HG02623 (cell line): ENCODE measurements at regions not wholly inside any gene's neighbourhood (a gene's known extent, or its start where the extent isn't known, plus 50 kb on each side); places are given as distances from the start of the nearest gene placed in this dataset.
"Not testable (repeated sequence)": the region's sequence is repeated elsewhere in the genome, so short reads cannot be mapped to it uniquely, and the experiment has no call there.

Experiments used
- ATAC-seq: cut with Tn5 transposase; IDR thresholded peaks from one replicate; pipeline ENCODE4 v1.9.1; 2021; ENCODE audit warnings: moderate library complexity; ENCODE audit not compliant: unreplicated experiment

- ATAC-seq: no peak
These were observed 214.2 kb downstream of the MREG start for GRCh38 chr2:215799194-215799593.

DNA sequence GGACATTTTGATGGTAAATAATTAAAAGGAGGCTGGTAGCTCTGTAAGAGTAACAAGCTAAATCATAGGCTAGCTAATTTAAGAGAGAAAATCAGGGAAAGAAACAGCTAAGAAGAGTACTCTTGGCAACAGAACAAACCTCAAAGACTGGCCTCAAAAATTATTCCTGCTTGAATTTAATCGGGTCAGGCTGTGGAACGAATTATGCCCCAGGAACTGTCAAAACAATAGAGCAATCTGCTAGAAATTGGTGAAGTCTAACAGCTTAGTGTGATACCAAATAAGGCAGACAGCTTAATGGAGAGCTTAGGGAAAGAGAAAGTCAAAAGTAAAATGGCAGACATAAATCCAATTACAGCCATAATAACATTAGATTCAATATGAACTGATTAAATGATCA is 215.7 kb downstream of the MREG start:
- no peak for ATAC-seq

- no peak for ATAC-seq
These were observed 217.1 kb downstream of the MREG start for GRCh38 chr2:215796140-215796855.

- ATAC-seq: no peak
These were observed 218.4 kb downstream of the MREG start for GRCh38 chr2:215794829-215795546.

- peak; percentile 70 for ATAC-seq
These were observed 219.4 kb downstream of the MREG start for GRCh38 chr2:215793747-215794595.

DNA sequence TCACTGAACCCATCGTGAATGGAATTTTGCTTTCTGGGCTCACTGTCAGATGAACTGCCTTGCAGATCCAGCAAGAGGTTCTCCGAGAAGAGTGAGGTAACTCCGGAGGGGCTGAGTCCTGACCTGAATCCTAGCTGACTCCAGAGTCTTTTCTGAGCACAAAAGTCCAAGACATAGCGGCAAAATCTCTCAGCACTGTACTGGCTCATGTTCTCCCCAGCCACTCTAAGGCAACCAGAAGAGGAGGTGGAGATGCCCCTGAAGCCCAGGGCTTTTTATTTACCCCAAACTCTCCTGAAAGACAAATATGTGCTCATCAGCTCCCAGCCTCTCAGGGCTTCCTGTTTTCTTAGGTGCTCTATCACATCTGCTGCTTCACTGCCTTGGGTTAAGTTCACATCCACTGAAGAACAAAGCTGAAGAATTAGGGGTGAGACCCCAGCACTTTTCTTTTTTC is 221.8 kb downstream of the MREG start:
- no peak for ATAC-seq

GRCh38 chr2:215790523-215791421 is 222.6 kb downstream of the MREG start:
- ATAC-seq: no peak

GRCh38 chr2:215787565-215788178 is 225.7 kb downstream of the MREG start:
- ATAC-seq: no peak

DNA sequence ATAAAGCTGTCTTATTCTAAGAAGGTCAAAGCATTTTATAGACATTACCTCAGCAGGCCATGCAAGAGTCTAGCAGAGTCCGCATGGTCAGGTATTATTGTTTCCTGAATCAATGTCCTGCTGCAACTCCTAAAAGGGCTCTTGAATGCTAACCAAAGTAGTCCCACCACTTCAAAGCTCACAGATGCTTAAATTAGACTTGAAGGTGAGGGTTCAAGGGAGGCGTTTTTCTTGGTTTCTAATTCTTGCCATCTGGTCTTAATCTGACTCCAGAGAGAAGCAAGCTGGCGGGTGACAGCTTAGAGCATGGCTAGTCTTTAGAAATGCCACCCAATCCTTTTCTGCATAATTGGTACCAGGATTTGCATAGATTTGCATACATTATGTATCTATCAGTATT is 226.3 kb downstream of the MREG start:
- no peak for ATAC-seq

GRCh38 chr2:215784371-215784783 is 229.0 kb downstream of the MREG start:
- no peak for ATAC-seq

- ATAC-seq: not testable (repeated sequence)
These were observed 229.7 kb downstream of the MREG start for GRCh38 chr2:215783640-215784039.

DNA sequence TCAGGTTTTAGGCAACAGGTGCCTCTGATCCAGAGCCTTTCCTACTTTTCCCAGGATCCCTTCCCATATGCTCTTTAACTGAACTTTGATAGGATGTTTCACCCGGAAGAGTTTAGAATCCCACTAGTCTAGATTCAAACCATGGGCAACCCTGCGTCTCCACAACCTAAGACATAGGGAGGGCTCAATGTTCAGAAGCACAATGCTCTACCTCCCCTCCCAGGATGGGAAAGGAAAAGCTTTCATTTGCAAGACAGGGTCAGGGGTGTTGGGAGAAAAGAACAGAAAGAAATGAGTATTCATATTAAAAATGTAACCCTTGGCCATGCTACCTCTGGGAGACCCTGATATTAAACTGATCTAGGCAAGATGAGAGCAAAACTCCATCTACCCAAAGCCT is 230.4 kb downstream of the MREG start:
- ATAC-seq: no peak

GRCh38 chr2:215782295-215782694 is 231.1 kb downstream of the MREG start:
- ATAC-seq: no peak

GRCh38 chr2:215780907-215781685 is 232.3 kb downstream of the MREG start:
- no peak for ATAC-seq

- ATAC-seq: no peak
These were observed 233.0 kb downstream of the MREG start for GRCh38 chr2:215780313-215780712.

GRCh38 chr2:215779912-215780311 is 233.4 kb downstream of the MREG start:
- no peak for ATAC-seq

GRCh38 chr2:215777465-215778044 is 235.8 kb downstream of the MREG start:
- no peak for ATAC-seq

GRCh38 chr2:215775106-215775505 is 238.2 kb downstream of the MREG start:
- ATAC-seq: no peak

DNA sequence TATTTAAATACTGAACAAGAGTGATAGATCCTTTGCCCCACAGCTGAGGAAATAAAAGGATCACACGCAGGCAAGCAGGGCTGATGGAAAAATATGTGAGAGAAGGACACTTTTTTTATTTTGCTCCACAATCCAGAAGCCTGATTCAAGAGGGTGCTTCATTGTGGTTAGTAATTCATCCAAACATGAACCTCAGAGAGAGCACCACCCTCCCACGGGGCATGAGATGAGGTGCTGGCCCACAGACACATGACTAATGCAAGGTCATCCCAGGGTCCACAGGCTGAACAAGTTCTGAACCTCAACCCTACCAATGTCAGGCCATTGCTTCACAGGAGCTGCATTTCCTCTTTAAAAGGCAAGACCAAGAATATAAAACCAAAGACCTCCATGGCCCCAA is 239.6 kb downstream of the MREG start:
- no peak for ATAC-seq
